Transverse colon (tissue), 4 donors: ENCODE measurements at regions not wholly inside any gene's neighbourhood (a gene's known extent, or its start where the extent isn't known, plus 50 kb on each side); places are given as distances from the start of the nearest gene placed in this dataset.

Source experiments
- DNase-seq: peaks from one replicate; pipeline ENCODE4 v3.0.0-alpha.2; 2019
- H3K27ac ChIP-seq, 4 donors: fragments of 200-600 bp; sonication (generic); 2 replicates each; pipeline ENCODE4 v1.5.1; 2016 to 2018; ENCODE audit warnings: inconsistent platforms in 4 of 4
- H3K27me3 ChIP-seq: fragments of 200-600 bp; sonication (generic); 2 replicates; pipeline ENCODE4 v1.5.1; 2017; ENCODE audit warnings: inconsistent platforms
- H3K36me3 ChIP-seq, 4 donors: fragments of 200-600 bp; sonication (generic); 2 replicates each; pipeline ENCODE4 v1.5.1; 2017 to 2019; ENCODE audit warnings: inconsistent platforms in 4 of 4
- H3K4me1 ChIP-seq, 4 donors: fragments of 200-600 bp; sonication (generic); 2 replicates each; pipeline ENCODE4 v1.5.1; 2017 to 2020; ENCODE audit warnings: inconsistent platforms in 4 of 4
- H3K4me3 ChIP-seq, 4 donors: fragments of 200-600 bp; sonication (generic); 1 replicate in 1 of 4; 2 replicates in 3 of 4; pipeline versions ENCODE4 v1.5.1 to v1.6.1; 2017 to 2019; ENCODE audit warnings: inconsistent platforms in 4 of 4
- H3K9me3 ChIP-seq, 2 donors: fragments of 200-600 bp; sonication (generic); 2 replicates each; pipeline ENCODE4 v1.5.1; 2017 to 2019; ENCODE audit warnings: inconsistent platforms in 2 of 2
- EP300 ChIP-seq: sonication (generic); formaldehyde crosslinking; IDR thresholded peaks from one replicate; pipeline ENCODE4 v1.6.1; 2017; ENCODE audit warnings: antibody characterized with exemption, low read depth
- POLR2A ChIP-seq: fragments of 450-650 bp; IDR thresholded peaks from one replicate; pipeline ENCODE4 v1.6.1; 2016; ENCODE audit warnings: antibody characterized with exemption, mild to moderate bottlenecking, moderate library complexity
- POLR2AphosphoS5 ChIP-seq, 3 donors: sonication (generic); formaldehyde crosslinking; IDR thresholded peaks; one replicate each; pipeline ENCODE4 v1.6.1; 2016; ENCODE audit warnings: antibody characterized with exemption in 3 of 3
- WGBS, 2 donors: methylation state at CpG; one replicate each; pipeline ENCODE4 v1.1.5; 2018; ENCODE audit warnings: low coverage in 1 of 2; 5-methylcytosine and 5-hydroxymethylcytosine counted together
- in situ Hi-C, 4 donors: fragments of 200-750 bp; cut with MboI; loops; one replicate each; pipeline versions ENCODE4 v1.15.0 to v1.15.1; 2017; ENCODE audit warnings: low sequenced_read_pairs in 3 of 4, low pct_ligation_motif_present in 1 of 4, low pct_unique_long_range_greater_than_20kb in 1 of 4
- intact Hi-C: fragments of 100-400 bp; cut with DNase I; formaldehyde crosslinking; loops from one replicate; pipeline ENCODE4 v1.15.1; 2023; ENCODE audit warnings: low total_unique reads
- small RNA-seq, 4 donors: library from RNA; depleted of rRNA; stranded (forward); fragments of <200 nt; gene quantifications; one replicate each; pipeline ENCODE3, GENCODE V24; 2016
- TF ChIP-seq, protein P1 (sequence below), 5 experiments: fragments of 200-600 bp in 3 of 5; fragments of 450-650 bp in 2 of 5; sonication (generic) in 3 of 5; IDR thresholded peaks; 1 replicate in 2 of 5; 2 replicates in 3 of 5; pipeline ENCODE4 v1.5.1; 2016 to 2017; ENCODE audit warnings: antibody characterized with exemption in 5 of 5, inconsistent platforms in 3 of 5, mild to moderate bottlenecking in 2 of 5, moderate library complexity in 1 of 5

DNA sequence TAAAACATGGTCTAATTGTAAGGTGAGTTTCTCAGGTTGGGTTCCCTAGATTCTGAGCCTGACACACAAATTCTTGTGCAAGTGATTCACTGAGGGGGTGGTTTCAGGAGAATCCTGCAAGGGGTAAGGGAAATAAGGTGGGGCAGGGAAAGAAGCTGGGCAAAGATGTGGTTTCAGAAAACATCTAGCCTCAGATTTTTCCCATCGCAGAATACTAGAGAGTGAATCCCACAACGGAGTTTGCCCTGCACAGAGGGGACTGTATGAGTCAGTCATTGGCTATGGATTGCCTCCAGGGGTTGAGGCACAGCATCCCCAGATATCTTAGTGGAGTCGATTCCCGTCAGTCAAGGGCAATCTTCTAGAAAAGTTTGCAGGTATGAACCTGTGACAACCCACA lies 65.2 kb downstream of the PRL start:
- 89 to 91% methylated on average over 4 of the region's 4 CpGs for WGBS, 2 donors
- Histone ChIP-seq H3K9me3 (no peaks in the 10 kb centered on the region), H3K36me3 (no peaks in the 10 kb centered on the region), H3K4me1 (no peaks in the 10 kb centered on the region), H3K4me3 (no peak overlapping the region), H3K27me3 (no peaks in the 10 kb centered on the region), H3K27ac (no peak overlapping the region)
- intact Hi-C loops, result no loop called here
- DNase-seq, result no peak
- in situ Hi-C loops, result no loop called here
- TF ChIP-seq POLR2AphosphoS5 (IDR thresholded peaks at IDR 0.05), result no peak
- TF ChIP-seq POLR2A, result no peak
- TF ChIP-seq, protein P1, sequence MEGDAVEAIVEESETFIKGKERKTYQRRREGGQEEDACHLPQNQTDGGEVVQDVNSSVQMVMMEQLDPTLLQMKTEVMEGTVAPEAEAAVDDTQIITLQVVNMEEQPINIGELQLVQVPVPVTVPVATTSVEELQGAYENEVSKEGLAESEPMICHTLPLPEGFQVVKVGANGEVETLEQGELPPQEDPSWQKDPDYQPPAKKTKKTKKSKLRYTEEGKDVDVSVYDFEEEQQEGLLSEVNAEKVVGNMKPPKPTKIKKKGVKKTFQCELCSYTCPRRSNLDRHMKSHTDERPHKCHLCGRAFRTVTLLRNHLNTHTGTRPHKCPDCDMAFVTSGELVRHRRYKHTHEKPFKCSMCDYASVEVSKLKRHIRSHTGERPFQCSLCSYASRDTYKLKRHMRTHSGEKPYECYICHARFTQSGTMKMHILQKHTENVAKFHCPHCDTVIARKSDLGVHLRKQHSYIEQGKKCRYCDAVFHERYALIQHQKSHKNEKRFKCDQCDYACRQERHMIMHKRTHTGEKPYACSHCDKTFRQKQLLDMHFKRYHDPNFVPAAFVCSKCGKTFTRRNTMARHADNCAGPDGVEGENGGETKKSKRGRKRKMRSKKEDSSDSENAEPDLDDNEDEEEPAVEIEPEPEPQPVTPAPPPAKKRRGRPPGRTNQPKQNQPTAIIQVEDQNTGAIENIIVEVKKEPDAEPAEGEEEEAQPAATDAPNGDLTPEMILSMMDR (IDR thresholded peaks at IDR 0.05), result no peak
- TF ChIP-seq EP300, result no peak

DNA sequence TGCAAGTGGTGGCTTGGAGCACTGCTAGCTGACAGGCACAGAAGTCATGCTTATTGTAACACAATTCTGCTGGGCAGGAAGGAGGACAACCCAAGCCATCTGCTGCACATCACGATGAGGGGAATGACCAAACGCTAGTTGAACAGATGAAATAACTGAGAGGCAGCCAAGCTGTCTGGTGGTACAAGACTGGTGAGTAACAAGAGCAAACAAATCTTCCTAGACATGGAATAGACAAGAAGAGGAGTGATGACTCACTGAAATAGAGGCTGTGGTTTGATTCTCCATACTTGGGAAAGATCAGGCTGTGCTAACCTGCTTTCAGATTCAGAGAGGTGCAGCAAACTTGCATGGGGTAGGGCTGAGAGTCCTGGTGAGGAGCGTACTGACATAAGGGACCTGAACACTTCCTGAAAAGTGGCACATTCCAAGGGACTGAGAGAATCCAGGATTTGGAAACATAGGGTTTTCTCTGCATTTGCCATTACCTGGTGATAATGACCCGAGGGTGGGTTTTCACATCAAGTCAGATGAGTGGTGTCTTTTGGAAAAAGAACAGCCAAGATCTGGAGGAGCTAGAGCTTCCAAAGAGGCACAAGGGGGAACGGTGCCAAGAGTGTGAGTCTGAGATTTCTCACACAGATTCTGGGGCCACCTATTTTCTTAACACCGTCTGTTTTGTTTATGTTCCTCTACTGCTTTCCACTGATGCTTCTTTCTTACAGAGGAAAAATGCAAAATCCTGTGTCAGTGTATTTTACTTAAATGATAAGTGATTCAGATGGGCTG lies 60.0 kb downstream of the PRL start:
- intact Hi-C loops (no loop called here), in situ Hi-C loops (no loop called here)
- Histone ChIP-seq H3K27me3 (no peaks in the 10 kb centered on the region), H3K9me3 (no peaks in the 10 kb centered on the region), H3K36me3 (no peaks in the 10 kb centered on the region), H3K4me1 (no peaks in the 10 kb centered on the region), H3K27ac (no peak overlapping the region), H3K4me3 (no peak overlapping the region)
- no peak for DNase-seq
- TF ChIP-seq EP300, result no peak
- TF ChIP-seq, protein P1 (IDR thresholded peaks at IDR 0.05), result no peak
- TF ChIP-seq POLR2AphosphoS5 (IDR thresholded peaks at IDR 0.05), result no peak
- no peak for TF ChIP-seq POLR2A
- 62 to 67% methylated on average over 4 to 6 of the region's 6 CpGs for WGBS, 2 donors

Small RNAs in the stretch of these regions (small RNA-seq; reads per million reads assigned to genes)
- gene AL136313.1, result 0 reads per million in 4 donors
